A549 (cell line): ENCODE measurements at regions not wholly inside any gene's neighbourhood (a gene's known extent, or its start where the extent isn't known, plus 50 kb on each side); places are given as distances from the start of the nearest gene placed in this dataset.

ENCODE experiments used
- ATOH8 ChIP-seq: fragments of 250-450 bp; sonication (Bioruptor Pico); IDR thresholded peaks from 2 replicates; pipeline ENCODE4 v1.5.0; 2020; ENCODE audit warnings: low read depth, mild to moderate bottlenecking, moderate library complexity
- CTCF ChIP-seq: fragments of >200 bp; sonication (Bioruptor Twin); formaldehyde crosslinking; IDR thresholded peaks from 3 replicates; pipeline ENCODE4 v1.5.1; 2016
- ESRRA ChIP-seq: fragments of 150-350 bp; IDR thresholded peaks from 2 replicates; pipeline ENCODE4 v1.6.1; 2014; ENCODE audit warnings: mild to moderate bottlenecking, low read length, borderline replicate concordance
- NFE2L2 ChIP-seq: fragments of 150-350 bp; conservative IDR thresholded peaks from 2 replicates; pipeline ENCODE4 v1.6.1; 2014; ENCODE audit warnings: low read length
- PBX3 ChIP-seq: IDR thresholded peaks from 2 replicates; pipeline ENCODE4 v1.6.1; 2012

GRCh38 chrX:15914486-15914885, 59.9 kb upstream of the AP1S2 start:
- TF ChIP-seq PBX3 (no peak), NFE2L2 (no peak), ATOH8 (CRISPR knock-in tag) (no peak), ESRRA (no peak), CTCF (no peak)
